GM12878 (cell line): ENCODE measurements at regions not wholly inside any gene's neighbourhood (a gene's known extent, or its start where the extent isn't known, plus 50 kb on each side); places are given as distances from the start of the nearest gene placed in this dataset.

Source experiments
- ATAC-seq: fragments of 200-7000 bp; cut with Tn5 transposase; 3 replicates; pipeline ENCODE4 v1.9.1; 2020; ENCODE audit warnings: mild to moderate bottlenecking, moderate library complexity
- BruUV-seq: library from RNA; stranded (reverse); fragments of 400-500 nt; replicated peaks from 2 replicates; lab custom pipeline; 2021; lab: Mats Ljungman, UMichigan
- CTCF ChIA-PET: fragments of 300-600 bp; sonication (Branson Sonifier 250); formaldehyde crosslinking; extraction: SDS; loops from one replicate; lab custom pipeline; 2021; ENCODE audit warnings: inconsistent platforms; lab: Yijun Ruan, JAX
- POLR2A ChIA-PET: fragments of 350-600 bp; formaldehyde crosslinking; extraction: SDS; loops from one replicate; lab custom pipeline; 2021; ENCODE audit warnings: inconsistent platforms; lab: Charles Lee
- RAD21 ChIA-PET: fragments of 300-600 bp; sonication (Branson Sonifier 250); formaldehyde crosslinking; loops from one replicate; lab custom pipeline; 2023; ENCODE audit warnings: antibody characterized with exemption; ENCODE audit not compliant: unreplicated experiment; lab: Charles Lee
- SMC1A ChIA-PET: fragments of 300-600 bp; sonication (Branson Sonifier 250); formaldehyde crosslinking; loops from one replicate; lab custom pipeline; 2023; ENCODE audit not compliant: unreplicated experiment, uncharacterized antibody; lab: Charles Lee
- DNase-seq: peaks from one replicate; pipeline ENCODE4 v3.0.0-alpha.2; 2011; ENCODE audit warnings: low read depth, low spot score
- FAIRE-seq: peaks from 3 replicates; lab custom pipeline; 2011; peaks lifted over from hg19 to GRCh38; lab: Jason Lieb, UNC
- H2AFZ ChIP-seq: 2 replicates; pipeline ENCODE4 v1.6.0; 2011; ENCODE audit warnings: low read depth, low read length, control low read depth; ENCODE audit not compliant: control insufficient read depth
- H3K27ac ChIP-seq: 2 replicates; pipeline ENCODE4 v1.5.1; 2011; ENCODE audit warnings: control low read depth; ENCODE audit not compliant: control insufficient read depth, insufficient read depth
- H3K27me3 ChIP-seq, 2 experiments: replicated peaks in 1 of 2; 2 replicates each; pipeline versions ENCODE4 v1.6.0 to v1.6.1; 2011; ENCODE audit warnings: low read length in 1 of 2; ENCODE audit not compliant: control insufficient read depth in 2 of 2, insufficient read depth in 2 of 2
- H3K36me3 ChIP-seq, 2 experiments: 2 replicates each; pipeline ENCODE4 v1.5.1; 2011; ENCODE audit warnings: low read length in 1 of 2; ENCODE audit not compliant: control insufficient read depth in 2 of 2, insufficient read depth in 2 of 2
- H3K4me1 ChIP-seq: 2 replicates; pipeline ENCODE4 v1.6.1; 2011; ENCODE audit warnings: mild to moderate bottlenecking, low read length, moderate library complexity, mixed read lengths; ENCODE audit not compliant: control insufficient read depth, insufficient read depth
- H3K4me2 ChIP-seq: 2 replicates; pipeline ENCODE4 v1.6.0; 2011; ENCODE audit warnings: control low read depth; ENCODE audit not compliant: control insufficient read depth, insufficient read depth
- H3K4me3 ChIP-seq: fragments of 200-600 bp; sonication (generic); 2 replicates; pipeline ENCODE4 v1.5.1; 2016
- H3K79me2 ChIP-seq: 2 replicates; pipeline ENCODE4 v1.6.0; 2011; ENCODE audit warnings: low read length; ENCODE audit not compliant: control insufficient read depth, insufficient read depth
- H3K9ac ChIP-seq: 2 replicates; pipeline ENCODE4 v1.8.0; 2011; ENCODE audit warnings: low read length, control low read depth, mixed read lengths; ENCODE audit not compliant: control insufficient read depth, insufficient read depth
- H3K9me3 ChIP-seq: replicated peaks from 3 replicates; pipeline ENCODE4 v1.5.1; 2011; ENCODE audit warnings: mild to moderate bottlenecking, low read length; ENCODE audit not compliant: control insufficient read depth, insufficient read depth
- H4K20me1 ChIP-seq: 2 replicates; pipeline ENCODE4 v1.6.0; 2011; ENCODE audit not compliant: control insufficient read depth, insufficient read depth
- BMI1 ChIP-seq: fragments of 450-650 bp; IDR thresholded peaks from 2 replicates; pipeline ENCODE4 v1.6.1; 2016; ENCODE audit warnings: mild to moderate bottlenecking, moderate library complexity, borderline replicate concordance
- CBFB ChIP-seq: IDR thresholded peaks from 2 replicates; pipeline ENCODE4 v1.6.1; 2016; ENCODE audit warnings: antibody characterized with exemption, low read depth
- CREM ChIP-seq: IDR thresholded peaks from 2 replicates; pipeline ENCODE4 v1.6.1; 2014; ENCODE audit warnings: antibody characterized with exemption, low read depth
- RAD21 ChIP-seq: IDR thresholded peaks from 2 replicates; pipeline ENCODE4 v1.6.1; 2011; ENCODE audit warnings: mild to moderate bottlenecking, low read depth, low read length, moderate library complexity; ENCODE audit not compliant: insufficient read depth
- RUNX3 ChIP-seq: IDR thresholded peaks from 2 replicates; pipeline ENCODE4 v1.6.1; 2012; ENCODE audit warnings: low read length, inconsistent platforms
- SMC3 ChIP-seq: IDR thresholded peaks from 2 replicates; pipeline ENCODE4 v1.6.1; 2011; ENCODE audit warnings: low read length, improper control_type of control experiment, borderline replicate concordance
- YY1 ChIP-seq: IDR thresholded peaks from 2 replicates; pipeline ENCODE4 v1.6.1; 2011; ENCODE audit warnings: low read depth, mild to moderate bottlenecking, low read length
- WGBS: methylation state at CpG from one replicate; pipeline ENCODE4 v1.1.6; 2016; ENCODE audit warnings: low lambda C conversion rate; ENCODE audit not compliant: insufficient replicate concordance, insufficient coverage; ENCODE audit errors: missing lambda C conversion rate; 5-methylcytosine and 5-hydroxymethylcytosine counted together
- in situ Hi-C: fragments of 300-500 bp; cut with MboI; formaldehyde crosslinking; loops from 9 replicates; pipeline ENCODE4 v1.14.3; 2018; ENCODE audit warnings: mixed read lengths
- intact Hi-C: fragments of 100-400 bp; cut with micrococcal nuclease; formaldehyde crosslinking; loops from one replicate; pipeline ENCODE4 v1.14.2; 2022; ENCODE audit not compliant: unreplicated experiment
- TF ChIP-seq, protein P1 (sequence below): fragments of 450-650 bp; formaldehyde crosslinking; IDR thresholded peaks from 2 replicates; pipeline ENCODE4 v1.4.0; 2022; ENCODE audit warnings: mild to moderate bottlenecking, moderate library complexity
- TF ChIP-seq, protein P2 (sequence below), 3 experiments: IDR thresholded peaks in 2 of 3; conservative IDR thresholded peaks in 1 of 3; 2 replicates each; pipeline ENCODE4 v1.5.1; 2011; ENCODE audit warnings: low read depth in 3 of 3, low read length in 3 of 3, mild to moderate bottlenecking in 3 of 3, control low read depth in 2 of 3, moderate library complexity in 2 of 3, inconsistent platforms in 1 of 3, mixed read lengths in 1 of 3; ENCODE audit not compliant: control insufficient read depth in 2 of 3, insufficient read depth in 1 of 3; ENCODE audit errors: extremely low read depth in 1 of 3

DNA sequence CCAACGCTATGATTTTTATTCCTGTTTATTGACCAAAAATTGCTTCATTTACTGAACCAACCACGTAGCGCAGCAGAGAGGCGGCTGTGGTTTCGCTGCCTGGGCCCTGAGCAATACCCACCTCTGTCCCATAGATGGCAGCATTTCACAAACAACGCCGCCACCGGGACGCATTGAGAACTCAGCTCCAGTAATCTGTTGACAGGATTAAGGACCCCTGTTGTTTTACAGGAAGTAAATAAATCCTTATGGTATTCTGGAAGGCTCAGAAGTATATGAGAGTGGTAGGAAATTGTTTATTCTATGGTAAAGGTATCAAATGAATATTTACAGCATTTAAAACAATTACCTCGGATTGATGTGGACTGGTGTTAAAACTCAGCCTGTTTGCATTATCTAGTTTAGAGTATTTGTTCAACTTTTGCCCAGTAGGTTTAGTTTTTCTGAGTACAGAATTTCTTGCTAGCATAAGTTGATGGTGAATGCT is 547.9 kb upstream of the SLC35B3 start:
- H3K4me1 ChIP-seq: no peaks in the 10 kb centered on the region
- H3K27ac ChIP-seq: no peak overlapping the region
- no peak overlapping the region for H3K4me3 ChIP-seq
- H2AFZ ChIP-seq: no peak overlapping the region
- in situ Hi-C loops: loop anchor here (5.0 kb wide), 1 partner anchor 1449 kb away; no protein-coding TSS in a partner anchor
- no peak overlapping the region for H3K4me2 ChIP-seq
- ChIA-PET RAD21 (interaction anchor here (0.8 to 2.3 kb wide), 4 partner anchors 10 to 1446 kb away, joined by 3 to 20 read pairs (median 4); no protein-coding TSS in a partner anchor), CTCF (interaction anchor here (0.7 to 3.2 kb wide), 19 partner anchors 8 to 1482 kb away, joined by 3 to 27 read pairs (median 3); no protein-coding TSS in a partner anchor), SMC1A (interaction anchor here (1.0 to 3.1 kb wide), 4 partner anchors 9 to 1446 kb away, joined by 3 to 21 read pairs (median 4); no protein-coding TSS in a partner anchor), POLR2A (no interaction called here)
- intact Hi-C loops: loop anchor here (2.0 kb wide), 2 partner anchors 430 to 1448 kb away; no protein-coding TSS in a partner anchor
- peak; percentile 4 for DNase-seq
- no peak overlapping the region for H3K9ac ChIP-seq
- BruUV-seq: no TSS peak
- 4% methylated on average over 10 of the region's 10 CpGs for WGBS
- peak; percentile 78 for FAIRE-seq
- TF ChIP-seq RUNX3 (peak; percentile 74), CBFB (0 out of 2 replicates have a peak, but pooled peaks have one; percentile 25), RAD21 (peak; percentile 87), SMC3 (peak; percentile 71), BMI1 (no peak), YY1 (0 out of 2 replicates have a peak, but pooled peaks have one; percentile 22), CREM (peak; percentile 17; the same call in 1 of the 2 replicates)
- TF ChIP-seq, protein P1, sequence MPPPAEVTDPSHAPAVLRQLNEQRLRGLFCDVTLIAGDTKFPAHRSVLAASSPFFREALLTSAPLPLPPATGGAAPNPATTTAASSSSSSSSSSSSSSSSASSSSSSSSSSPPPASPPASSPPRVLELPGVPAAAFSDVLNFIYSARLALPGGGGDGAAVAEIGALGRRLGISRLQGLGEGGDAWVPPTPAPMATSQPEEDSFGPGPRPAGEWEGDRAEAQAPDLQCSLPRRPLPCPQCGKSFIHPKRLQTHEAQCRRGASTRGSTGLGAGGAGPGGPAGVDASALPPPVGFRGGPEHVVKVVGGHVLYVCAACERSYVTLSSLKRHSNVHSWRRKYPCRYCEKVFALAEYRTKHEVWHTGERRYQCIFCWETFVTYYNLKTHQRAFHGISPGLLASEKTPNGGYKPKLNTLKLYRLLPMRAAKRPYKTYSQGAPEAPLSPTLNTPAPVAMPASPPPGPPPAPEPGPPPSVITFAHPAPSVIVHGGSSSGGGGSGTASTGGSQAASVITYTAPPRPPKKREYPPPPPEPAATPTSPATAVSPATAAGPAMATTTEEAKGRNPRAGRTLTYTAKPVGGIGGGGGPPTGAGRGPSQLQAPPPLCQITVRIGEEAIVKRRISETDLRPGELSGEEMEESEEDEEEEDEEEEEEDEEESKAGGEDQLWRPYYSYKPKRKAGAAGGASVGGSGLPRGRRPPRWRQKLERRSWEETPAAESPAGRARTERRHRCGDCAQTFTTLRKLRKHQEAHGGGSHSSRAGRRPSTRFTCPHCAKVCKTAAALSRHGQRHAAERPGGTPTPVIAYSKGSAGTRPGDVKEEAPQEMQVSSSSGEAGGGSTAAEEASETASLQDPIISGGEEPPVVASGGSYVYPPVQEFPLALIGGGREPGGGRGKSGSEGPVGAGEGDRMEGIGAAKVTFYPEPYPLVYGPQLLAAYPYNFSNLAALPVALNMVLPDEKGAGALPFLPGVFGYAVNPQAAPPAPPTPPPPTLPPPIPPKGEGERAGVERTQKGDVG (CRISPR knock-in tag): no peak
- TF ChIP-seq, protein P2, sequence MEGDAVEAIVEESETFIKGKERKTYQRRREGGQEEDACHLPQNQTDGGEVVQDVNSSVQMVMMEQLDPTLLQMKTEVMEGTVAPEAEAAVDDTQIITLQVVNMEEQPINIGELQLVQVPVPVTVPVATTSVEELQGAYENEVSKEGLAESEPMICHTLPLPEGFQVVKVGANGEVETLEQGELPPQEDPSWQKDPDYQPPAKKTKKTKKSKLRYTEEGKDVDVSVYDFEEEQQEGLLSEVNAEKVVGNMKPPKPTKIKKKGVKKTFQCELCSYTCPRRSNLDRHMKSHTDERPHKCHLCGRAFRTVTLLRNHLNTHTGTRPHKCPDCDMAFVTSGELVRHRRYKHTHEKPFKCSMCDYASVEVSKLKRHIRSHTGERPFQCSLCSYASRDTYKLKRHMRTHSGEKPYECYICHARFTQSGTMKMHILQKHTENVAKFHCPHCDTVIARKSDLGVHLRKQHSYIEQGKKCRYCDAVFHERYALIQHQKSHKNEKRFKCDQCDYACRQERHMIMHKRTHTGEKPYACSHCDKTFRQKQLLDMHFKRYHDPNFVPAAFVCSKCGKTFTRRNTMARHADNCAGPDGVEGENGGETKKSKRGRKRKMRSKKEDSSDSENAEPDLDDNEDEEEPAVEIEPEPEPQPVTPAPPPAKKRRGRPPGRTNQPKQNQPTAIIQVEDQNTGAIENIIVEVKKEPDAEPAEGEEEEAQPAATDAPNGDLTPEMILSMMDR (IDR thresholded peaks at IDR 0.05 in 2 of 3, conservative IDR thresholded peaks at IDR 0.05 in 1 of 3; ENCODE audit: control insufficient read depth in 2 of 3, extremely low read depth in 1 of 3, insufficient read depth in 1 of 3, low read depth in 3 of 3, low read length in 3 of 3): peak; percentile 89 to 97 (median 93)
- no peaks in the 10 kb centered on the region for H3K27me3 ChIP-seq
- H3K79me2 ChIP-seq: no peaks in the 10 kb centered on the region
- H4K20me1 ChIP-seq: no peaks in the 10 kb centered on the region
- peak; percentile 98 for ATAC-seq
- no peaks in the 10 kb centered on the region for H3K36me3 ChIP-seq
- no peaks in the 10 kb centered on the region for H3K9me3 ChIP-seq
